ENCODE measurements at regions not wholly inside any gene's neighbourhood (a gene's known extent, or its start where the extent isn't known, plus 50 kb on each side); places are given as distances from the start of the nearest gene placed in this dataset.
A peak's percentile ranks its signal among the peaks of the same experiment; 100 is the strongest.

DNA sequence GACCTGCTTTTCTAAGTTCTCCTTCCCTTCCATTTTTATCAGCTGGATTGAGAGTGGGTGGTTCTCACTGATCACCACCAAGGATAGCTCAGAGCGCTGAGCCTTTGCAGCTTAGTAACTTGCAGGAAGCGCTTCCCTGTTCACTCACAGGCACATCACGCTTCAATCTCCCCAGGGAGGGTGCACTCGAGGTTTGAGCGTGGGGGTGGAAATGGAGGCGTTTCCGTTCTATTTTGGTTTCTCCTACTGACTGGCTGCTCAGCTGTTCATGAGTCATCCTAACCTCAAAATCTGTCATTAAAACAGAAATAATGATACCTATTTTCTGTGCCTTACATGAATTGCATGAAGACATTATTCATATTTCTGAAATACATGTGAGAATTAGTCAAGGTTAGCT lies 292.1 kb downstream of the SPRY2 start:
- Histone ChIP-seq H3K27ac (no peak overlapping the region), H3K27me3 (ENCODE audit: insufficient read depth, low read depth, severe bottlenecking) (no peaks in the 10 kb centered on the region), H3K4me3 (ENCODE audit: low read depth, low read length) (no peak overlapping the region), H3K36me3 (no peaks in the 10 kb centered on the region), H3K9me3 (ENCODE audit: severe bottlenecking) (no peaks in the 10 kb centered on the region)
- TF ChIP-seq, protein P1, sequence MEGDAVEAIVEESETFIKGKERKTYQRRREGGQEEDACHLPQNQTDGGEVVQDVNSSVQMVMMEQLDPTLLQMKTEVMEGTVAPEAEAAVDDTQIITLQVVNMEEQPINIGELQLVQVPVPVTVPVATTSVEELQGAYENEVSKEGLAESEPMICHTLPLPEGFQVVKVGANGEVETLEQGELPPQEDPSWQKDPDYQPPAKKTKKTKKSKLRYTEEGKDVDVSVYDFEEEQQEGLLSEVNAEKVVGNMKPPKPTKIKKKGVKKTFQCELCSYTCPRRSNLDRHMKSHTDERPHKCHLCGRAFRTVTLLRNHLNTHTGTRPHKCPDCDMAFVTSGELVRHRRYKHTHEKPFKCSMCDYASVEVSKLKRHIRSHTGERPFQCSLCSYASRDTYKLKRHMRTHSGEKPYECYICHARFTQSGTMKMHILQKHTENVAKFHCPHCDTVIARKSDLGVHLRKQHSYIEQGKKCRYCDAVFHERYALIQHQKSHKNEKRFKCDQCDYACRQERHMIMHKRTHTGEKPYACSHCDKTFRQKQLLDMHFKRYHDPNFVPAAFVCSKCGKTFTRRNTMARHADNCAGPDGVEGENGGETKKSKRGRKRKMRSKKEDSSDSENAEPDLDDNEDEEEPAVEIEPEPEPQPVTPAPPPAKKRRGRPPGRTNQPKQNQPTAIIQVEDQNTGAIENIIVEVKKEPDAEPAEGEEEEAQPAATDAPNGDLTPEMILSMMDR (IDR thresholded peaks at IDR 0.05; ENCODE audit: low read depth, low read length): no peak
- peak; percentile 59 for DNase-seq

DNA sequence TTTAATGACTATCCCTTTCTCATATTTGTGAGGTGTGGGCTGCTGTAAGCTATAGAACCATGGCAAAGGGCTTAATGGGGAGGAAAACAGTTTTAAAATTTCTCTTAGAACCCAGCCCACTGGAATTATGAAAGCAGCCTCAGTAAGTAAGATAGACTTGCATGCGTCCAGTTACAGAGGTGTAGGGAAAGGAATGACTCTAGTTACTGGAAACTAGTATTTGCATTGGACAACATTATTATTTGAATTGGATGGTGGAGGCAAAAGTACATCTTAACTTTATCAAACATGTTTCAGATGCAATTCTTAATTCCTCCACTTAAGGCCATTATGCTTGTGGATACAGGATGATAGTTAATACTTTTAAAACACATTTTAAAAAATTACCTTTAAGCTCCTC lies 292.9 kb downstream of the SPRY2 start:
- Histone ChIP-seq H3K36me3 (no peaks in the 10 kb centered on the region), H3K27ac (no peak overlapping the region), H3K27me3 (ENCODE audit: insufficient read depth, low read depth, severe bottlenecking) (no peaks in the 10 kb centered on the region), H3K9me3 (ENCODE audit: severe bottlenecking) (no peaks in the 10 kb centered on the region), H3K4me3 (ENCODE audit: low read depth, low read length) (no peak overlapping the region)
- no peak for DNase-seq
- TF ChIP-seq, protein P1 (IDR thresholded peaks at IDR 0.05; ENCODE audit: low read depth, low read length): no peak

DNA sequence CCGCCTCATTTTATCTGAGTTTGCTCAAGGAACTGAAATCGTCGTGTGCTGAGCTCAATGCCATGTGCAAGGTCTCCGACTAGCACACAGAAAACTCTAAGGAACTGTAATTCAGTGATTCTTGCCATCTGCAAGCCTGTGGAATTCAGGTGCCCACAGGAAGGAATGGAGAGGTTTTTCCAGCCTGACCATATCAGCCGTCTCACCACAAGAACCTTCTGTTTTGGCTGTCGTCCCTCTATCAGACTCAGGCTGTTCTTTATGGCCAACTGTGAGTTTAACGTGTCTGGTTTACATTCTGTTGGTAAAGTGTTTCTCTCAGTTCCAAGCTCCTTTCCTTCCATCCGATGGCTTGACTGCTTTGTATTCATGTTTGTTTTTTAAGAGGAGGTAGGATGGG lies 293.5 kb downstream of the SPRY2 start:
- Histone ChIP-seq H3K9me3 (ENCODE audit: severe bottlenecking) (no peaks in the 10 kb centered on the region), H3K36me3 (no peaks in the 10 kb centered on the region), H3K27ac (no peak overlapping the region), H3K4me3 (ENCODE audit: low read depth, low read length) (no peak overlapping the region), H3K27me3 (ENCODE audit: insufficient read depth, low read depth, severe bottlenecking) (no peaks in the 10 kb centered on the region)
- no peak for DNase-seq
- TF ChIP-seq, protein P1 (IDR thresholded peaks at IDR 0.05; ENCODE audit: low read depth, low read length): no peak

DNA sequence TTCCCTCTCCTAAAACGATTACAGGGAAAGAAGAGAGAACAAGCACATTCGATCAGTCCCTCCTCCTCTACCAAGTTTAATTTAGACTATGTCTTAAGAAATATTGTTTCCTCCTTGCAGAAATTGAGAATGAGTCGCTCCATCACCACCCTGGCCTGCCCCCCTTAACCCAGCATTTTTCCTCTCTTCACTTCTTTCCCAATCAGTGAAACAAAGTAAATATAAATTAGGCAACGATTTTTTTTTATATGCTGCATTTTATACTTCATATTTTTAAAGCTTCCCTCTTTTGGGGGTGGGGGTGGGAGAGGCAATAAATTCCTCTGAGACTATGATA lies 300.0 kb downstream of the SPRY2 start:
- Histone ChIP-seq H3K9me3 (ENCODE audit: severe bottlenecking) (no peaks in the 10 kb centered on the region), H3K4me3 (ENCODE audit: low read depth, low read length) (no peak overlapping the region), H3K27me3 (ENCODE audit: insufficient read depth, low read depth, severe bottlenecking) (no peaks in the 10 kb centered on the region), H3K36me3 (no peaks in the 10 kb centered on the region), H3K27ac (no peak overlapping the region)
- DNase-seq: no peak
- TF ChIP-seq, protein P1 (IDR thresholded peaks at IDR 0.05; ENCODE audit: low read depth, low read length): no peak

DNA sequence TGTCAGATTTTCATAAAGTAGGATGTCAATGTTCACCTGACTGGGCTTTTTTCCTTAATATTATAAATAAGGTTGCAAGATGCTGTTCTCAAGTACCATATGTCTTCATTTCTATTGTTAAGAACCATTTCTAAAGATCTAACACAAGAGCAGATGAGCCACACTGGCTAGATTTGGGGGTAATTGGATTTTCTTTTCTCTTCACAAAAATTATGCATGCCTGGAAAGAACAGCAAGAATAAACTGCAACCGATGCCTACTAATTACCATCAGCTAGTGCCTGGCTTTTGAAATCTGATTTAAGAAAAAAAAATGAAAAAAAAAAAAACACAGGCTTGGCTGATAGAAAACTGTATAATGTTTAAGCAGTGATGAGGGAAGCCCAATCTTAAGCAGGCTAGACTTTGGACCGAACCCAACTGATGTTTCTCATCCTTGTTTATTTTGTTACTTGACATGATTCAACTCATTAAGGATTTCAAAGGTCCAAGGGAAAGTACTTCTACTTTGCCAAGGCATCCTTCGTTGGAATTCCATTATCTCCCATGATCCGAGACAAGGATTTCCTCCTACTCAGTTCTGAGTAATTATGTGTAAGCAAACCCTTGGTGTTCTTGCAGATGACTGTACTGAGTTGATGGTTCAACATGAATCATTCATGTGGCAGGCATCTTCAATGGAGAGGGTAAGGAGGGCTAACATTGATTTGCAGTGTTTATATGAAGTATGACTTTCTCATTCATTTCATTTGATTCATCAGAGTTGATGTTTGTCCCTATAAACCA lies 300.5 kb downstream of the SPRY2 start:
- H3K4me3 ChIP-seq (ENCODE audit: low read depth, low read length): no peak overlapping the region
- H3K27me3 ChIP-seq (ENCODE audit: insufficient read depth, low read depth, severe bottlenecking): no peaks in the 10 kb centered on the region
- no peaks in the 10 kb centered on the region for H3K36me3 ChIP-seq
- no peak for DNase-seq
- TF ChIP-seq, protein P1 (IDR thresholded peaks at IDR 0.05; ENCODE audit: low read depth, low read length): no peak
- H3K9me3 ChIP-seq (ENCODE audit: severe bottlenecking): no peaks in the 10 kb centered on the region
- H3K27ac ChIP-seq: no peak overlapping the region

DNA sequence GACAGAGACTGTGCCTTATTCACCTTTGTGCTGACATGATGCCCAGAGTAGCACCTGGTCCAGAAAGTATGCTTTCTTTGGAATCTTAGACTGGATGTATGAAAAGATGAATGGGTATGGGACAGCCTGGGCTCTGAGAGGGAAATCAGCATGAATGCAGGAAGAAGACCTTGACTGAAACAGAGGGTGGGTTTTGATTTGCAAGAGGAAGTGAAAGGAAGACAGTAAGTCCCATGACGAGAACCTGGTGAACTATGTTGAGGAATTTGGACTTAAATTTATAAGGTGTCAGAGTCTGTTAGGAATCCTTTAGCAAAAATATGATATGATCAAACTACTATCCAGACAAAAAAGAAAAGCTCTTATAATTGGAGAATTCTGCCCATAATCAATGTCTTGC lies 301.9 kb downstream of the SPRY2 start:
- no peak overlapping the region for H3K4me3 ChIP-seq (ENCODE audit: low read depth, low read length)
- H3K27me3 ChIP-seq (ENCODE audit: insufficient read depth, low read depth, severe bottlenecking): no peaks in the 10 kb centered on the region
- no peak overlapping the region for H3K27ac ChIP-seq
- no peaks in the 10 kb centered on the region for H3K36me3 ChIP-seq
- TF ChIP-seq, protein P1 (IDR thresholded peaks at IDR 0.05; ENCODE audit: low read depth, low read length): no peak
- no peak for DNase-seq
- H3K9me3 ChIP-seq (ENCODE audit: severe bottlenecking): no peaks in the 10 kb centered on the region
